Thyroid gland (tissue), 4 donors: ENCODE measurements at regions not wholly inside any gene's neighbourhood (a gene's known extent, or its start where the extent isn't known, plus 50 kb on each side); places are given as distances from the start of the nearest gene placed in this dataset.

Experiments used
- POLR2A ChIP-seq, 2 donors: fragments of 450-650 bp; IDR thresholded peaks; one replicate each; pipeline ENCODE4 v1.6.1; 2017; ENCODE audit warnings: antibody characterized with exemption in 2 of 2, mild to moderate bottlenecking in 2 of 2, moderate library complexity in 1 of 2
- TF ChIP-seq, protein P1 (sequence below), 6 experiments: fragments of 200-600 bp in 3 of 6; fragments of 450-650 bp in 3 of 6; sonication (generic) in 3 of 6; IDR thresholded peaks; one replicate each; pipeline ENCODE4 v1.5.1; 2016 to 2019; ENCODE audit warnings: antibody characterized with exemption in 6 of 6, mild to moderate bottlenecking in 2 of 6, inconsistent platforms in 1 of 6, moderate library complexity in 1 of 6

DNA sequence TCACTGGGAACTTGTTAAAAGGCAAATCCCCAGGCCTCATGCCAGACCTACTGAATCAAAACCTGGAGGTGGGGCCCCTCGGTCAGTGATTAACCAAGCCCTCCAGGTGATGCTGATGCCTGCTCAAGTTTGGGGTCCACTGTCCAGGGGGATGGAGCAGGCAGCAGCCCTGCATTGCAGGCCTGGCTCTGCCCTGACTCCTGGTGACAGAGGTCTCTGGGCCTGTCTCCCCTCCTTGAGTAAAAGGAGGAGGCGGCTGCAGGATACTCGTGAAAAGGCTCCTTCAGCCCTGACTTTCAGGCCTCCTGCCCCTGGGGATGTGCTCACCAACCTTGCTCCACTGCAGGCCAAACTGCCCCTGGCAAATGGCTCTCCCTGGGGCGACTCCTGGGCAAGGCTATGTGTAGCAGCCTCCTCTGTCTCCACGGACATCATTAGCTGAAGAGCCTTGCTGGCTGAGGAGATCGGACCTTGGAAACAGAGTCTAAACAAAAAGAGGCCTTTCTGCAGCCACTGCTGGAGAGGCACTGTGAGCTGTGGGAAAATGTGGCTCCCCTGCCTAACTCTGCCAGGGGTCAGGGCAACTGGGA, 134.8 kb upstream of the ALDH1B1 start:
- TF ChIP-seq, protein P1, sequence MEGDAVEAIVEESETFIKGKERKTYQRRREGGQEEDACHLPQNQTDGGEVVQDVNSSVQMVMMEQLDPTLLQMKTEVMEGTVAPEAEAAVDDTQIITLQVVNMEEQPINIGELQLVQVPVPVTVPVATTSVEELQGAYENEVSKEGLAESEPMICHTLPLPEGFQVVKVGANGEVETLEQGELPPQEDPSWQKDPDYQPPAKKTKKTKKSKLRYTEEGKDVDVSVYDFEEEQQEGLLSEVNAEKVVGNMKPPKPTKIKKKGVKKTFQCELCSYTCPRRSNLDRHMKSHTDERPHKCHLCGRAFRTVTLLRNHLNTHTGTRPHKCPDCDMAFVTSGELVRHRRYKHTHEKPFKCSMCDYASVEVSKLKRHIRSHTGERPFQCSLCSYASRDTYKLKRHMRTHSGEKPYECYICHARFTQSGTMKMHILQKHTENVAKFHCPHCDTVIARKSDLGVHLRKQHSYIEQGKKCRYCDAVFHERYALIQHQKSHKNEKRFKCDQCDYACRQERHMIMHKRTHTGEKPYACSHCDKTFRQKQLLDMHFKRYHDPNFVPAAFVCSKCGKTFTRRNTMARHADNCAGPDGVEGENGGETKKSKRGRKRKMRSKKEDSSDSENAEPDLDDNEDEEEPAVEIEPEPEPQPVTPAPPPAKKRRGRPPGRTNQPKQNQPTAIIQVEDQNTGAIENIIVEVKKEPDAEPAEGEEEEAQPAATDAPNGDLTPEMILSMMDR (IDR thresholded peaks at IDR 0.05): no peak
- TF ChIP-seq POLR2A (IDR thresholded peaks at IDR 0.05): no peak
